HG03135 (cell line): ENCODE measurements at regions not wholly inside any gene's neighbourhood (a gene's known extent, or its start where the extent isn't known, plus 50 kb on each side); places are given as distances from the start of the nearest gene placed in this dataset.

Experiments
- ATAC-seq: cut with Tn5 transposase; IDR thresholded peaks from one replicate; pipeline ENCODE4 v1.9.1; 2021; ENCODE audit warnings: mild to moderate bottlenecking, moderate library complexity; ENCODE audit not compliant: unreplicated experiment

DNA sequence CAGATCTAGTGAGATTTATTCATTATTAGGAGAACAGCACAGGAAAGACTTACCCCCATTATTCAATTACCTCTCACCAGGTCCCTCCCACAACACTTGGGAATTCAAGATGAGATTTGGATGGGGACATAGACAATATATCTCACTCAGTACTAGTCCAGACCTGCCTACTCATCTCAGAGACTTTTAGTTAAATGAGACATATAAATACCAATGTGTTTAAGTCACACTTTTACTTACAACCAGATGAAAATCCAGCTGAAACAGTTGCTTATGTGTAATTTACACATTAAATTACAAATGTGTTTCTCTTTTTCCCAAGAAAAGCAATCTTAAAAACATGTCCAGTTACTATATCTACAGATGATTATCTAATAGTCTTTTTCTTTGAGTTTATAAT is 1145.6 kb downstream of the KCNT2 start:
- ATAC-seq, result no peak

DNA sequence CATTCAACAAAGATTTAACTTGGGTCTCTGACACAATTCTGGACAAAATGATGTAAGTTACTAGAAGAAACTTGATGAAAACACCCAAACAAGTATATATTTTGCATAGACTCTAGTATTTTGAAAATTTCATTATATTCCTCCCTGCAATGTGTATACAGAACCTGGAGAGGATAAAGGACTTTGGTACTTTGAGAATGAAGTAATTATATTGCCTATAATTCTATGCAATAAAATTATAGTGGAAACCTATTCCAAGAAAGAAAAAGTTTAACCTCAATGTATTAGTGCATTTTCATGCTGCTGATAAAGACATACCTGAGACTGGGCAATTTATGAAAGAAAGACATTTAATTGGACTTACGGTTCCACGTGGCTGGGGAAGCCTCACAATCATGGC is 1146.1 kb downstream of the KCNT2 start:
- no peak for ATAC-seq

DNA sequence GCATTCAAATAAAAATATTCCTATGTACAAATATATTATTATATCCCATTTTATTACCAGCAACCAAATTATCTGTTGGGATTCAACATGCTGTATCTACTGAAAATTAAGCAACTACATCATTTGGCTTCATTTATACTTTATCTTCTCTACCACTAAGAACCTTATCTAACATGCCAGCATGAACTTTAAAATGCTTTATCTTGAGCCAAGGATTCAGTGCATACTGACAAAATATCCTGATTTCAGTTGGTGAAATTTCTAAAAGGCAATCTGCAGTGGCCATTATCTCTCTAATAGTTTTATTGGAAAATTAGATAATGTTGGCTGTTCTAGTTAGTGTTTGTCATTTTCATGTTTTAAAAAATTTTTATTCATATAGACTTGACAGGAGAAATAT is 1149.9 kb downstream of the KCNT2 start:
- ATAC-seq, result no peak

GRCh38 chr1:195450794-195451193 is 1157.4 kb downstream of the KCNT2 start:
- no peak for ATAC-seq

- no peak for ATAC-seq
These were observed 1168.6 kb downstream of the KCNT2 start for GRCh38 chr1:195439661-195440060.

DNA sequence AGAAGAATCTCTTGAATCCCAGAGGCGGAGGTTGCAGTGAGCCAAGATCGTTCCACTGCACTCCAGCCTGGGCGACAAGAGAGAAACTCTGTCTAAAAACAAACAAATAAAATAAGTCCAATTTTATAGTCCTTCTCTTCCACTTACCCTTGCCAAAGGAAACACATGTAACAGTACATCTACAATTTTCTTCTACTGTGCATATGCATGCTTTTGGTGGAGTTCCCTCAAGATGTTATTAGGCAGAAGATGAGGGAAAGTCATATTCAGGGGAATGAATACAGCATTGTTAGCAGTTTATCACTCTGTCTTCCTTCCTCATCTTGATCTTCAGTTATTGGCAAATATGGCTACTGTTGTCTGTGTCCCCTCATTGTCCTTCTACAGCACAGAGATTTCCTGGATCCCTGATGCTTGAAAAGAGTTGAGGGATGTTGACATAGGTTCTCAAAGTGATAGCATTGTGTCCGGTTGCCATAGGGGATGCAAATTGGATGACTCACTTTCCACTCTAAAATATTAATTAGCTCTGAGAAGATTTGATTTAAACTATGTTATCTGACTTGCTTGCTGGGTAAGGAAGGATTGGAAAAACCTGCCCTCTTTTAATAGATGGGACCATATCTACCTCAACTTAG is 1173.6 kb downstream of the KCNT2 start:
- no peak for ATAC-seq

DNA sequence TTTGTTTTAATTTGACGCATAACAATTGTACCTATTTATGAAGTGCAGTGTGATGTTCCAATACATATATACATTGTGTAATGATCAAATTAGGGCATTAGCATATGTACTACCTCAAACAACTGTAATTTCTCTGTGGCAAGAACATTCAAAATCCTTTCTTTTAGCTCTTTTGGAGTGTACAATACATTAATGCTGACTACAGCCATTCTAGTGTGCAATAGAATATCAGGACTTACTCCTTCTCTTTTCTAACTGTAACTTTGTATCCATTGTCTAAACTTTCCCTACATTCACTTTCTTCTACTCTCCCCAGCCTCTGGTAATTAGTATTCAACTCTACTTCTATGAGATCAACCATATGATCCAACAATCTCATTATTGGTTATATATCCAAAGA is 1177.4 kb downstream of the KCNT2 start:
- no peak for ATAC-seq

DNA sequence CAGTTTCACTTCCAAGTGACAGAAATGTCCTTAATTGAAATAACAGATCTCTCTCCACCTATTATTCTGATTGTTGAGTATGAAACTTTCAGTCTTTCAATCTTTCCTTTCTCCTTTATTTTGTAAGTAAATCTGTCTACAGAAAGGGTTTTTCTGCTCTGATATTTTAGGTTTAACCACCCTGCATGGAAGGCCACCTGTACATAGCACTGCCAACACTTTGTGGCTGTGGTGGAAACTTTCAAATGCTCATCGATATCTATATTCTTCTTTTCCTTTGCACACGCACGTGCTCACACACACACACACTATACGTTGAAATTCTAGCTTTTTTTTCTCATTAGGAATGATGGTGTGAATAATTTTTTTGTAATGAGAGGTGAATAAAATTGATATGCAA is 1179.3 kb downstream of the KCNT2 start:
- no peak for ATAC-seq

DNA sequence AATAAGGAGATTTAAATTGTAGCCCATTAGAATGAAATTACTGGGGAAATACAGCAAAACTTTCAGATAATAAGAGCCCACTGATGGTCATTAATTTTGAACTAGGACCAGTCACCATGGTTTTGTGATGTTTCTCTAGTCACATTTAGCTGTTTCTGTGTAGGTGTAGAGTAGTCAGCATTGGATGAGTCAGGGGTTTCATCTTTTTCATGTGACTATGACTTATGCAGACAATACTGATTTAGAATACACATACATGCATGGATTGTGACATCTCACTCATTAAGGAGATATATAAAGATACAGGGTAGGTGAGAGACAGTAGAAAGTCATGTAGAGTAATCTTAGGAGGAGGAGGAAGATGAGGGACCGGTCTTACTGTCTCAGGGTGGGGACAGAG is 1192.7 kb downstream of the KCNT2 start:
- ATAC-seq, result no peak

DNA sequence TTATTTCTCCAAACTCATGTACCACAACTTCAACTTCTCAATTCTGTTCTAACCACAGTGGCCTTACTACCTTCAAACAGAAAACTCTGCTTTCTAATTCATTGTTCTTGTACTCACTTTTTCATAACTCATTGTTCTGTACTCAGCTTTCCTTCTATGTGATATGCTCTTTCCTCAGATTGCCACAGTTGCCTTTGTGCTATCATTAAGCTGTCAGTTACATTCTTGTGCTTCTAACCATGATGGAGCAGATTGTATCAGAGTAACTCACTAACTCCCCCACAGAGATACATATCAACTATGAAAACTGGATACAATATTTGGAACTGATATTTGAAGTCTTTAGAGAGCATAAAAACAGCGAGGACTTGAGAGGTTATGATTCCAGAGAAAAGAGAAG is 1213.7 kb downstream of the KCNT2 start:
- no peak for ATAC-seq

DNA sequence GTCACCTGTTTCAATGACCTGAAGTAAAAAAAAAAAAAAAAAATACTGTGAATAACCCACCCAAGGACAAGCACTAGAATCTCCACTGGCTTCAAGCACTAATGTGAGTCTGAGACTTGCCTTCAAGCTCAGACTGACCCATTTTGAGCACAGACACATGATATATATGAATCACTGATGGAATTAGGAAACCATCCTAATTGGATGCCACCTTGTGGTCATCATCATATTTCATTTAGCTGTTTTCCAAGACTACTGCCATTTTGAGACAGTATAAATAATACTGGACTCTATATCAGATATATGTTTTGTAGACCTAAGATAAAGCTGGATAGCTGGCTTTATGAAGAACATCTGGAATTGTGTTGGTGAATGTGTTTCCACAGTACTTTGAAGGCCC is 1232.0 kb downstream of the KCNT2 start:
- no peak for ATAC-seq

- no peak for ATAC-seq
These were observed 1234.4 kb downstream of the KCNT2 start for GRCh38 chr1:195373856-195374255.

DNA sequence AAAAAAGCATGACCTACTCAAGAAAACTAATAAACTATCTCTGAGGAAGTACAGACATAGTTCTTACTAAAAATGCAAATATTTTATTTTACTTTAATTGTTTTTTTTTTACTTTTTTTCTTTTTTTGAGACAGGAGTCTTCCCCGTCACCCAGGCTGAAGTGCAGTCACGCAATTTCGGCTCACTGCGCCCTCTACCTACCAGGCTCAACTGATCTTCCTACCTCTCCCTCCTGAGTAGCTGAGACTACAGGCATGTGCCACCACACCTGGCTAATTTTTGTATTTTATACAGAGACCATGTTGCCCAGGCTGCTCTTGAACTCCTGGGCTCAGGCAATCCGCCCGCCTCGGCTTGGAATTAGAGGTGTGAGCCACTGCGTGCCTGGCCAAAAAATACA is 1263.1 kb downstream of the KCNT2 start:
- no peak for ATAC-seq

- no peak for ATAC-seq
These were observed 1270.6 kb downstream of the KCNT2 start for GRCh38 chr1:195337646-195338045.

DNA sequence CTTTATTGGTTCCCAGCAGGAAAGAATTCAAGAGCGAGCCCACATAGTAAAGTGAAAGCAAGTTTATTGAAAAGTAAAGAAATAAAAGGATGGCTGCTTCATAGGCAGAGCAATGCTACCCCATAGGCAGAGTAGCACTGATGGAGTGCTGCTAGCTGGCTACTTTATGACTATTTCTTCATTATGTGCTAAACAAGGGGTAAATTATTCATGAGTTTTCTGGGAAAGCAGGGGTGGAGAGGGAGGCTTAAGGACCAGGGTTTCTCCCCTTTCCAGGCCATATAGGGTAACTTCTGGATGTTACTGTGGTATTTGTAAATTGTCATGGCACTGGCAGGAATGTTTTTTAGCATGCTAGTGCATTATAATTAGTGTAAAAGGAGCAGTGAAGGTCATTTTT is 1271.4 kb downstream of the KCNT2 start:
- no peak for ATAC-seq

GRCh38 chr1:195335541-195335940 is 1272.7 kb downstream of the KCNT2 start:
- ATAC-seq, result no peak

DNA sequence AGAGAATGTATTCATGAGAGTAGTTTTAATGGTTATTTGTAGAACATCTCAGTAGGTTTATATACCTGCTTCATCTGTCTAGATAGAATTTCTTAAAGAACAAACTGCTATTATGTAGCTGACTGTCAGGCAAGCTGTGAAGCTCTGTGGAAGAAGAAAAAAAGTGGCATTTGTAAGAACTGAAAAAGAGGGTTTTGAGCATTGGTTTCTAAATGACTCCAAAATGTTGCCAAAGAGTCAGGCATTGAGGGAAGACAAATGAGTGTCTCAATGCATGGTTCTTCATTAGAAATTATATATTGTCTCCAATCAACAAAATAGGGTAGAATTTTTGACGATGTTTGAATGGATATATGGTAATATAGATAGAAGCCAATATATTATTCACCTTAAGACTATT is 1276.1 kb downstream of the KCNT2 start:
- ATAC-seq, result no peak

DNA sequence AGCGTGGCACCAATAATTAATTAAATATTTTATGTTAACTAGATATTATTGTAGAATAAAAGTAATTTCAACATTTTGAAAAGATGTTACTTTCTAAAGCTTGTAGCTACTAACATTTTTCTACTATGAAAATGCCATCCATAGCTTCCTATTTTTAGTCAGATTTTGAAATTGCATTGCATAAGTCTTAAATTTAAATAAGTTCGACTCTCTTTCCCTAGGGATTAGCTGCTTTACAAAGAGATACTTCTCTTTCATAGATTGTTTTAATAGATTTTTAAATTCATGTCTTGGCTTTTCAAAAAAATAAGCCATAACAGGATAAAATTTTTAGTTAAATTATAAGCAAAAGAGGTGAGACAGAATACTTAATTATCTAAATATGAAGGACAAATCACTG is 1279.6 kb downstream of the KCNT2 start:
- no peak for ATAC-seq

- ATAC-seq, result no peak
These were observed 1280.1 kb downstream of the KCNT2 start for GRCh38 chr1:195328102-195328501.

- no peak for ATAC-seq
These were observed 1280.9 kb downstream of the KCNT2 start for GRCh38 chr1:195327361-195327760.

DNA sequence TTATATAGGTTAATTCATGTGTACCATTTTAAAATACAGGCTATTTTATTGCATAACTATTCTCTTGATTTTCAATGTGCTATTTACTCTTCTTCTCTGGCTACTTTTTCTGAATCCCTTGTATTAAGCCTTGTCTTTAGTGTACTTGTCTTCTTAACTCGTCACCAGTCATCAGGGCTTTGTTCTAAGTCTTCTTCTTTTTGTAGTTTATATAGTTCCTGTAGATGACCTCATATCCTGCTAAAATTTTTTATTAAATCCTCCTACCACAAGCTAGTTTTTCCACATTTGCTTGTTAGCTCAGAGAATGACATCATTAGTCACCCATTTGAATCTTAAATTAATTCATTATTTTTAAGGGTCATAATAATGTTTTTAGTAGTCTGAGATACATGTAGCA is 1281.9 kb downstream of the KCNT2 start:
- ATAC-seq, result no peak

GRCh38 chr1:195325181-195325580 is 1283.1 kb downstream of the KCNT2 start:
- ATAC-seq, result no peak

DNA sequence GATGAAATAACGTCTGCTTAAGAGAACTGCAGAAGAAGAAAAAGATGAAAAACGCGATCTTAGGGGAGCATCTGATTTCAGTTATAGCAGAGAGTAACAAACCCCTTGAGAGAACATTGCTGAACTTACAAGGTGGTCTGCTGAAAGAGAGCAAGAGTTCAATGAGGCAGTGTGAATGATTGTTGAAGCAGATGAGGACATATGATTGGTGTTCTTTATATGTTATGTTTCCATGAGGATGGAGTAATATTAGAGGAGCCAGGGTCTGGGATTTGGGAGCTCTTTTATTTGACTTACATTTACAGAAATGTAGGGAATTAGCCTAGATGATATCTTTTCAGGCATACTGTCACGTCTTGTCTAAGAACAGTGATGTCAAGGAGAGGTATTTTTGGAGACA is 1302.0 kb downstream of the KCNT2 start:
- ATAC-seq, result no peak

- no peak for ATAC-seq
These were observed 1313.3 kb downstream of the KCNT2 start for GRCh38 chr1:195294911-195295310.
